ENCODE measurements at regions not wholly inside any gene's neighbourhood (a gene's known extent, or its start where the extent isn't known, plus 50 kb on each side); places are given as distances from the start of the nearest gene placed in this dataset.

DNA sequence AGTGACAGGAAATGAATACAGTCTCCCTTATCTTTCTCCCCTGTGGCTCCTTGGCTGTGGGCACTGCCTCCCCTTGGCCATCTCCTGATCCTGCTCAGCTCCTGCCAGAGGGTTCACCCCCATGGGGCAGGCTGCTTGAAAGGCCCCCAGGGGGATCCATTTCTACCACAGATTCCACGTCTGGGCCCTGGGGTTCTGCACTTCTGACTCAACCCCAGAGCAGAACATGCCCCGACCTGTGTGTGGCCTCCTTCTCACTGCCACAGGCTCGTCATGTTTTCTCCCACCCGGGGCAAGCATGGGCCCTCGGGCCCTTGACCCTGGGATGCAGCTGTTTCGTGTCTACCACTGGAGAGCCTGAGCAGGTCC is 122.2 kb downstream of the ACKR3 start:
- no peaks in the 10 kb centered on the region for H3K36me3 Mint-ChIP-seq (ENCODE audit: low read depth)
- no peak for DNase-seq
- H3K4me3 Mint-ChIP-seq = no peak overlapping the region
- peaks cover 27% of the 10 kb centered on the region for H3K27me3 Mint-ChIP-seq (ENCODE audit: insufficient read depth)
- TF ChIP-seq, protein P1, sequence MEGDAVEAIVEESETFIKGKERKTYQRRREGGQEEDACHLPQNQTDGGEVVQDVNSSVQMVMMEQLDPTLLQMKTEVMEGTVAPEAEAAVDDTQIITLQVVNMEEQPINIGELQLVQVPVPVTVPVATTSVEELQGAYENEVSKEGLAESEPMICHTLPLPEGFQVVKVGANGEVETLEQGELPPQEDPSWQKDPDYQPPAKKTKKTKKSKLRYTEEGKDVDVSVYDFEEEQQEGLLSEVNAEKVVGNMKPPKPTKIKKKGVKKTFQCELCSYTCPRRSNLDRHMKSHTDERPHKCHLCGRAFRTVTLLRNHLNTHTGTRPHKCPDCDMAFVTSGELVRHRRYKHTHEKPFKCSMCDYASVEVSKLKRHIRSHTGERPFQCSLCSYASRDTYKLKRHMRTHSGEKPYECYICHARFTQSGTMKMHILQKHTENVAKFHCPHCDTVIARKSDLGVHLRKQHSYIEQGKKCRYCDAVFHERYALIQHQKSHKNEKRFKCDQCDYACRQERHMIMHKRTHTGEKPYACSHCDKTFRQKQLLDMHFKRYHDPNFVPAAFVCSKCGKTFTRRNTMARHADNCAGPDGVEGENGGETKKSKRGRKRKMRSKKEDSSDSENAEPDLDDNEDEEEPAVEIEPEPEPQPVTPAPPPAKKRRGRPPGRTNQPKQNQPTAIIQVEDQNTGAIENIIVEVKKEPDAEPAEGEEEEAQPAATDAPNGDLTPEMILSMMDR (IDR thresholded peaks at IDR 0.05) = no peak
- no peak overlapping the region for H3K27ac Mint-ChIP-seq
- H3K9me3 Mint-ChIP-seq = no peaks in the 10 kb centered on the region; the same call in 1 of the 2 replicates
- no peaks in the 10 kb centered on the region for H3K4me1 Mint-ChIP-seq (ENCODE audit: low read depth)

DNA sequence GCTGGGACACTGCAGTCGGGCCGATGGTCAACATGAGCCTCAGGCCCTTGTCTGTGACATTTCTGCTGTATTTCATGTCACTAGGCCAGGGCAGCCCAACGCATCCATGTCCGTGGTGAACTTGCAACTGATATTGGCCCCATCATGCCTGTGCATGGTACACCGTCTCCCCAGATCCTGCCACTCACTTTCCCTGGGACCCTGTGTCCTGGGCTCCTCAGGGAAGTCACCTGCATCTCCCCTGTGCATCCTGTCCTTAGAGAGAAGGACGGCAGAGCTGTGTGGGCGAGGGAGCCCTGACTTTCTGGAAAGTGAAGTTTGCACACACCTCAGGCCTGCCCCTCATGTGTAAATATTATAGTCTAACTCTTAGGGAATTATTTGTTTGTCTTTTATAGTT is 123.3 kb downstream of the ACKR3 start:
- no peaks in the 10 kb centered on the region for H3K4me1 Mint-ChIP-seq (ENCODE audit: low read depth)

GRCh38 chr2:236693531-236693930 is 123.9 kb downstream of the ACKR3 start:
- H3K27ac Mint-ChIP-seq = no peak overlapping the region
- TF ChIP-seq, protein P1 (IDR thresholded peaks at IDR 0.05) = no peak
- DNase-seq = no peak
- H3K4me3 Mint-ChIP-seq = no peak overlapping the region
- H3K36me3 Mint-ChIP-seq (ENCODE audit: low read depth) = no peaks in the 10 kb centered on the region
- H3K4me1 Mint-ChIP-seq (ENCODE audit: low read depth) = no peaks in the 10 kb centered on the region
- H3K27me3 Mint-ChIP-seq (ENCODE audit: insufficient read depth) = peaks cover 27% of the 10 kb centered on the region
- no peaks in the 10 kb centered on the region; the same call in 1 of the 2 replicates for H3K9me3 Mint-ChIP-seq

More for the DNA sequence above, 123.3 kb downstream of the ACKR3 start:
- Mint-ChIP-seq H3K27me3 (ENCODE audit: insufficient read depth) (peaks cover 27% of the 10 kb centered on the region), H3K9me3 (no peaks in the 10 kb centered on the region; the same call in 1 of the 2 replicates), H3K4me3 (no peak overlapping the region), H3K36me3 (ENCODE audit: low read depth) (no peaks in the 10 kb centered on the region), H3K27ac (no peak overlapping the region)
- TF ChIP-seq, protein P1 (IDR thresholded peaks at IDR 0.05) = no peak
- DNase-seq = no peak

DNA sequence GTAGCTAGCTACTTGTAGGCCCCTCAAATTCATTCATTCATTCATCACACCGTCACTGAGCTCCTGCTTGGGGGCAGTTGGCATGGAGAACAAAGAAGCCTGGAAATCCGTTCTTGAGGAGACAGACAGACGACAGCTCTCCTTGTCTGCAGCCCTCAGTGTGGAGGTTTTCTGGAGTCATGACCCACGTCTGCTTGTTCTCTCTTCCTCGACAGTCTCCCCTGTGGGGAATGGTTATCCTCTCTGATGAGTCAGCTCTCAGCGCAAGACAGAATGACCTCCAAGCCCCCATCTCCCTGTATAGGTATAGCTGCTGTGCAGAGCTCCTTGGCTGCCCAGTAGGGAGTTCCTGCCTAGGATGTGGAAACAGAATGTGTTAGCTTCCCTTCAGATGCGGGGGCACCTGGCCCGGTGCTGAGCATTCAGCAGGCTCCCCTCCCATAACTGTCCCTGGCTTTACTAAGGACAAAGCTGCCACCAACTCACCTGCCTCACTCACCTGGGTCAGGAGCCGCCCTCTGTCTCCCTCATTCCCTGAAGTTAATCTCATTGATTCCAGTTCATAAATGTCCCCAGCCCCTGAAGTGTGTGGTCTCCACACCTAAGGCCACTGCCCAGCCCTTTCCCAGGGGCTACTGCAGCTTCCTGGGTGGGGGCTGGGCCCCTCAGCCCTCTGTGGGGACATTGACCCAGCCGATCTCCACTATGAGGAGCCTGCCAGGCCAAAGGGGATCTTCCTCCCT is 124.7 kb downstream of the ACKR3 start:
- no peak for DNase-seq
- no peaks in the 10 kb centered on the region for H3K4me1 Mint-ChIP-seq (ENCODE audit: low read depth)
- H3K36me3 Mint-ChIP-seq (ENCODE audit: low read depth) = no peaks in the 10 kb centered on the region
- peaks cover 27% of the 10 kb centered on the region for H3K27me3 Mint-ChIP-seq (ENCODE audit: insufficient read depth)
- no peak overlapping the region for H3K4me3 Mint-ChIP-seq
- H3K9me3 Mint-ChIP-seq = no peaks in the 10 kb centered on the region; the same call in 1 of the 2 replicates
- TF ChIP-seq, protein P1 (IDR thresholded peaks at IDR 0.05) = no peak
- no peak overlapping the region for H3K27ac Mint-ChIP-seq

- DNase-seq = no peak
- TF ChIP-seq, protein P1 (IDR thresholded peaks at IDR 0.05) = no peak
- H3K4me1 Mint-ChIP-seq (ENCODE audit: low read depth) = no peaks in the 10 kb centered on the region
- H3K36me3 Mint-ChIP-seq (ENCODE audit: low read depth) = no peaks in the 10 kb centered on the region
- H3K9me3 Mint-ChIP-seq = no peaks in the 10 kb centered on the region; the same call in 1 of the 2 replicates
- H3K4me3 Mint-ChIP-seq = no peak overlapping the region
- H3K27me3 Mint-ChIP-seq (ENCODE audit: insufficient read depth) = peaks cover 23% of the 10 kb centered on the region
- no peak overlapping the region for H3K27ac Mint-ChIP-seq
Measured at GRCh38 chr2:236696834-236697233, 127.2 kb downstream of the ACKR3 start.

All from HFFc6 (cell line).